ENCODE measurements at regions not wholly inside any gene's neighbourhood (a gene's known extent, or its start where the extent isn't known, plus 50 kb on each side); places are given as distances from the start of the nearest gene placed in this dataset.

- no peak for TF ChIP-seq BCL11A (IDR thresholded peaks at IDR 0.05; ENCODE audit: low read depth in 2 of 2, low read length in 2 of 2)
- TF ChIP-seq HDAC6 (IDR thresholded peaks at IDR 0.05; ENCODE audit: low read depth, low read length): no peak
- TF ChIP-seq, protein P1, sequence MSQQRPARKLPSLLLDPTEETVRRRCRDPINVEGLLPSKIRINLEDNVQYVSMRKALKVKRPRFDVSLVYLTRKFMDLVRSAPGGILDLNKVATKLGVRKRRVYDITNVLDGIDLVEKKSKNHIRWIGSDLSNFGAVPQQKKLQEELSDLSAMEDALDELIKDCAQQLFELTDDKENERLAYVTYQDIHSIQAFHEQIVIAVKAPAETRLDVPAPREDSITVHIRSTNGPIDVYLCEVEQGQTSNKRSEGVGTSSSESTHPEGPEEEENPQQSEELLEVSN (IDR thresholded peaks at IDR 0.05): no peak
- TF ChIP-seq CBX5 (IDR thresholded peaks at IDR 0.05; ENCODE audit: low read depth, low read length): no peak
- TF ChIP-seq SP4 (IDR thresholded peaks at IDR 0.05; ENCODE audit: low read length): no peak
- no peak for TF ChIP-seq RAD21 (IDR thresholded peaks at IDR 0.05 in 1 of 2, conservative IDR thresholded peaks at IDR 0.05 in 1 of 2; ENCODE audit: low read depth in 2 of 2, low read length in 2 of 2)
Measured at GRCh38 chr13:97797553-97797952, 155.9 kb upstream of the IPO5 start (continued).
